SK-N-MC (cell line): ENCODE measurements at regions not wholly inside any gene's neighbourhood (a gene's known extent, or its start where the extent isn't known, plus 50 kb on each side); places are given as distances from the start of the nearest gene placed in this dataset.
"Not testable (repeated sequence)": the region's sequence is repeated elsewhere in the genome, so short reads cannot be mapped to it uniquely, and the experiment has no call there.

Source experiments
- EZH2 ChIP-seq: fragments of 200-600 bp; sonication (generic); IDR thresholded peaks from one replicate; pipeline ENCODE4 v1.6.1; 2017; ENCODE audit warnings: antibody characterized with exemption
- FOXP2 ChIP-seq: optimal IDR thresholded peaks from 2 replicates; pipeline ENCODE3; 2011; ENCODE audit warnings: mild to moderate bottlenecking, moderate library complexity; ENCODE audit not compliant: insufficient read depth; ENCODE audit errors: extremely low read length, control extremely low read depth
- POLR2AphosphoS5 ChIP-seq: IDR thresholded peaks from 2 replicates; pipeline ENCODE4 v1.6.1; 2012; ENCODE audit warnings: mild to moderate bottlenecking, low read depth, low read length, borderline replicate concordance

GRCh38 chr1:865633-866032 is 58.1 kb upstream of the SAMD11 start:
- TF ChIP-seq EZH2, POLR2AphosphoS5, FOXP2: not testable (repeated sequence)
